HUDEP-2 (cell line): ENCODE measurements at regions not wholly inside any gene's neighbourhood (a gene's known extent, or its start where the extent isn't known, plus 50 kb on each side); places are given as distances from the start of the nearest gene placed in this dataset.
"Not testable (repeated sequence)": the region's sequence is repeated elsewhere in the genome, so short reads cannot be mapped to it uniquely, and the experiment has no call there.

ENCODE experiments used
- DNase-seq, 76 experiments: peaks; one replicate each; lab custom pipeline; 2025; ENCODE audit not compliant: unreplicated experiment in 76 of 76; lab: John Stamatoyannopoulos, UW

- no peak for DNase-seq
Measured at GRCh38 chr4:164177153-164177552, 576.8 kb upstream of the SMIM31 start.

GRCh38 chr4:164177753-164178152 is 576.2 kb upstream of the SMIM31 start:
- DNase-seq, result no peak

GRCh38 chr4:164188236-164188635 is 565.7 kb upstream of the SMIM31 start:
- no peak for DNase-seq

GRCh38 chr4:164192844-164193243 is 561.1 kb upstream of the SMIM31 start:
- DNase-seq, result no peak

GRCh38 chr4:164193676-164194075 is 560.3 kb upstream of the SMIM31 start:
- no peak for DNase-seq

- DNase-seq, result no peak
Measured at GRCh38 chr4:164197556-164197955, 556.4 kb upstream of the SMIM31 start.

GRCh38 chr4:164203476-164203875 is 550.5 kb upstream of the SMIM31 start:
- DNase-seq, result no peak

- no peak for DNase-seq
Measured at GRCh38 chr4:164204434-164204833, 549.5 kb upstream of the SMIM31 start.

GRCh38 chr4:164207460-164207859 is 546.5 kb upstream of the SMIM31 start:
- DNase-seq, result no peak

GRCh38 chr4:164210377-164210776 is 543.6 kb upstream of the SMIM31 start:
- no peak for DNase-seq

GRCh38 chr4:164212134-164212533 is 541.8 kb upstream of the SMIM31 start:
- no peak for DNase-seq

- DNase-seq, result no peak
Measured at GRCh38 chr4:164212714-164213113, 541.2 kb upstream of the SMIM31 start.

GRCh38 chr4:164215113-164215741 is 538.7 kb upstream of the SMIM31 start:
- peak in 1 of 76 experiments; percentile 2 for DNase-seq

GRCh38 chr4:164221631-164222030 is 532.3 kb upstream of the SMIM31 start:
- DNase-seq, result no peak

- no peak for DNase-seq
Measured at GRCh38 chr4:164224871-164225270, 529.1 kb upstream of the SMIM31 start.

- DNase-seq, result no peak
Measured at GRCh38 chr4:164229255-164229654, 524.7 kb upstream of the SMIM31 start.

- no peak for DNase-seq
Measured at GRCh38 chr4:164239433-164239832, 514.5 kb upstream of the SMIM31 start.

GRCh38 chr4:164239976-164240375 is 514.0 kb upstream of the SMIM31 start:
- DNase-seq, result no peak

- DNase-seq, result no peak
Measured at GRCh38 chr4:164251257-164251656, 502.7 kb upstream of the SMIM31 start.

- no peak for DNase-seq
Measured at GRCh38 chr4:164252286-164252685, 501.6 kb upstream of the SMIM31 start.

GRCh38 chr4:164261831-164262230 is 492.1 kb upstream of the SMIM31 start:
- no peak for DNase-seq

GRCh38 chr4:164262508-164262907 is 491.4 kb upstream of the SMIM31 start:
- DNase-seq, result not testable (repeated sequence)

GRCh38 chr4:164277414-164277813 is 476.5 kb upstream of the SMIM31 start:
- not testable (repeated sequence) for DNase-seq
